HG03095 (cell line): ENCODE measurements at regions not wholly inside any gene's neighbourhood (a gene's known extent, or its start where the extent isn't known, plus 50 kb on each side); places are given as distances from the start of the nearest gene placed in this dataset.

ENCODE experiments used
- ATAC-seq: cut with Tn5 transposase; IDR thresholded peaks from one replicate; pipeline ENCODE4 v1.9.1; 2021; ENCODE audit warnings: moderate library complexity; ENCODE audit not compliant: unreplicated experiment

- ATAC-seq = no peak
Observed at GRCh38 chr4:1466863-1467165, 60.6 kb upstream of the NKX1-1 start.

GRCh38 chr4:1466034-1466862, 60.0 kb upstream of the NKX1-1 start:
- ATAC-seq = no peak

- no peak for ATAC-seq
Observed at GRCh38 chr4:1465173-1466033, 59.2 kb upstream of the NKX1-1 start.

- ATAC-seq = no peak
Observed at GRCh38 chr4:1464581-1465171, 58.4 kb upstream of the NKX1-1 start.

GRCh38 chr4:1463927-1464540, 57.8 kb upstream of the NKX1-1 start:
- ATAC-seq = no peak

GRCh38 chr4:1463088-1463926, 57.1 kb upstream of the NKX1-1 start:
- no peak for ATAC-seq

GRCh38 chr4:1462768-1463075, 56.5 kb upstream of the NKX1-1 start:
- ATAC-seq = no peak

GRCh38 chr4:1462009-1462767, 55.9 kb upstream of the NKX1-1 start:
- no peak for ATAC-seq

GRCh38 chr4:1460967-1461868, 55.0 kb upstream of the NKX1-1 start:
- ATAC-seq = no peak

GRCh38 chr4:1459722-1460511, 53.7 kb upstream of the NKX1-1 start:
- ATAC-seq = no peak

GRCh38 chr4:1459081-1459721, 53.0 kb upstream of the NKX1-1 start:
- ATAC-seq = no peak

- ATAC-seq = no peak
Observed at GRCh38 chr4:1458581-1458980, 52.3 kb upstream of the NKX1-1 start.
